ENCODE measurements at regions not wholly inside any gene's neighbourhood (a gene's known extent, or its start where the extent isn't known, plus 50 kb on each side); places are given as distances from the start of the nearest gene placed in this dataset.
"Not testable (repeated sequence)": the region's sequence is repeated elsewhere in the genome, so short reads cannot be mapped to it uniquely, and the experiment has no call there.

DNA sequence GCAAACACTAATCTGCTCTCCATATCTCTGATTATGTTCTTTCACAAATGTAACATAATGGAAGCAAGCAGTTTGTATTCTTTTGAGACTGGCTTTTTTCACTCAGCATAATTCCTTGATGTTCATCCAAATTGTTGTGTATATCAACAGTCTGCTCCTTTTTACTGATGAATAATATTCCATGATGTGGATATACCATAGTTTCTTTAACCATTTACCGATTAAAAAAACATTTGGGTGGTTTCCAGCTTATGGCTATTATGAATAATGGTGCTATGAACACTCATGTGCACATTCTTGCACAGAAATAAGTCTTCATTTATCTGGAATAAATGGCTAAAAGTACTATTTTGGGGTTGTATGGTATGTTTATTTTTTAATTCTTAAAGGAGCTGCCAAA, 708.9 kb downstream of the RFPL4B start:
- DNase-seq: no peak

GRCh38 chr6:113057567-113058053, 710.5 kb downstream of the RFPL4B start:
- DNase-seq: no peak

DNA sequence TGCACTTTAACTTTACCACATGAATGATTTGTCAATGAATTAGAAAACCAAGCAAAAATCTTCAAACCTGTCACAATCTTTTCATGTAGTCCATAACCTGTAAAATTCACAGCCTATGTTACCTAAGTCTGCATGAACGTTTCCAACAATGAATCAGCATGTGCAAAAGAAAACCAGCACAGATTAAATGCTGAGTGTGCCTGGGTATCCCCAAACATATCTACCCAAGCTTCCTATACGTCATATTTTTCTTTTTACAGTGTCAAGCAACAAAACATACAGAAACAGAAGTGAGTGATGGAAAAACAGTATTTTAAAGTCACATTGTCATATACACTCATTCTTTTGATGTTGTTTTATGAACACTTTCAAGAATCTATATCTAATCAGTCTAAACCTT, 713.5 kb downstream of the RFPL4B start:
- DNase-seq: no peak

GRCh38 chr6:113065611-113066010, 718.5 kb downstream of the RFPL4B start:
- DNase-seq: no peak

DNA sequence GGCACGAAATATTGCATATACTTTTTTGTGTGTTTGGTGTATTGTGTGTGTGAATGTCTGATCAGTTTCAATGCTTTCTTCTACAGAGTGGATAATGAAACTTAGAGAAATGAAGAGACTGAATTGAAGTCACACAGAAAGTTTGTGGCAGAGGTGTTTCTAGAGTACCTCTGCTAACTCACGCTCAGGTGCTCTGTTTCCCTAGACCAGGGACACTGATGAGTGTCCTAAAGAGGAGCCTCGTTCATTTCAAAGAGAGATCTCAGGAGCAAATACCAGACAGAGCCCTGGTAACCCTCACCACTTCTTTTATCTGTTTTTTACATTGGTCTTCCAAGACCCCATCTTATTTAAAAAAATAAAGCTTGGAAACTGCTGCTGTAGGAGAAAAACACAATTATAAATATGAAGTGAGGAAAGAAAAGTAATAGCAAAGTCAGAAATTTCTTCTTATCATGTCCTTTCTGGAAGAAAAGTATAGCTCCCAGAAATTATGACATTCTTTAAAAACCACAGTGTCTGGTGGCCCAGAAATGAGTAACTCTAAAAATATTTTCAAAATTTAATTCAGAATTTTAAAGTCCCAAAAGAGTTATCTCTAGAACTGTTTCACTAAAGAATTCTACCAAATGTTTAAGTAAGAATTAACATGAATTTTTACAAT, 720.6 kb downstream of the RFPL4B start:
- no peak for DNase-seq

DNA sequence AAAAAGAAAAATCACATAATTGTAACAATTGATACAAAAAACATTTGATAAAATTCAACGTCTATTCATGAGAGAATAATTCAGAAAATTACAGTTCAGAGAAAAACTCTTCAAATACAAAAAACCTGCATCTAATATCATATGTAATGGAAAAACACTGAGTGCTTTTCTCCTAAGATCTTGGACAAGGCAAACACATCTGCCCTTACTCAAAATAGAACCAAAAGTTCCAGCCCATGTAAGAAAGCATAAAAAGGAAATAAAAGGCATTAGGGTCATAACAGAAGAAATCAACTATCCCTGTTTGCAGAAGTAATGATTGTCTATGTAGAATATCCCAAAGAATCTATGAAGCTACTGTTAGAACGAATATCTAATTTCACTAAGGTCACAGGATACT, 721.4 kb downstream of the RFPL4B start:
- DNase-seq: no peak

- not testable (repeated sequence) for DNase-seq
These were observed 723.6 kb downstream of the RFPL4B start for GRCh38 chr6:113070681-113071080.

DNA sequence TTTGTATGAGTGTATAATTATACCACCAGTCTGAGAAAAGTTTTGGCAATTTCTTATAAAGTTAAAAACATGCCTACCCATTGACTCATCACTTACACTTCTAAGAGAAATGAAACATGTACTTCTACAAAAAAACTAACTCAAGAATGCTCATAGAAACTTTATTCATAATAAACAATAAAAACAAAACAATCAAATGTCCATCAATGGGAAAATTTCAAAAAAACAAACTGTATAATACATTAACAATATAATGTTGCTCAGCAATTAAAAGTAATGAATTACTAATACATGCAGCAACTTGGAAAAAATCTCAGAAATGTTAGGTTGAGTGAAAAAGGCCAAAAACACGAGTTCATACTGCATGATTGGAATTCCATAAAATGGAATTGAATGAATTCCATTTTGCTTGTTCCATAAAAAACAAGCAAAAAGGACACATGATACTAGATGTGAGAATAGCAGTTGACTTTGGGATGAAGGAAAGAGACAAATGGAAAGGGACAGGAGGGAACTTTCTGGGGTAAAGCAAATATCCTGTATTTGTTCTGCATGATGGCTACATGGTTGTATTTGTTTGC, 726.6 kb downstream of the RFPL4B start:
- DNase-seq: no peak

- DNase-seq: no peak
These were observed 729.0 kb downstream of the RFPL4B start for GRCh38 chr6:113076116-113076515.

GRCh38 chr6:113076816-113077215, 729.7 kb downstream of the RFPL4B start:
- DNase-seq: no peak

DNA sequence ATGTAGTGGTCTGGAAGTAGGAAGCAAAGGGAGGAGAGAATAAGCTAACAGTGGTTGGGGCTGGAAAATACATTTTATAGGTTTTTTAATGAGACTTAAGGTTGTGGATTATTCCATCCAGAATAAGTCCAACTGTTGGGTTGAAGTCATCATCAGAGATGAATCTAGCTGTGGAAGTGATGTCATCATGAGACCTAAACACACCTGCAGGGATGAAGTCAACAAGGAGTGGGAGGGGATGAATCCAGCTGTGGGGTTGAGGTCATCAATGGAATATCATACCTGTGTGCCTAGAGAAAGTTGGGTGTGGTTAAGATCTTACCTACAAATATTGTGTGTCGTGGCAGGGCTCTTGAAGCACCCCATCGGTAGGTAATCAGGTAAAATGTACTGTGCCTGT, 730.7 kb downstream of the RFPL4B start:
- DNase-seq: no peak

DNA sequence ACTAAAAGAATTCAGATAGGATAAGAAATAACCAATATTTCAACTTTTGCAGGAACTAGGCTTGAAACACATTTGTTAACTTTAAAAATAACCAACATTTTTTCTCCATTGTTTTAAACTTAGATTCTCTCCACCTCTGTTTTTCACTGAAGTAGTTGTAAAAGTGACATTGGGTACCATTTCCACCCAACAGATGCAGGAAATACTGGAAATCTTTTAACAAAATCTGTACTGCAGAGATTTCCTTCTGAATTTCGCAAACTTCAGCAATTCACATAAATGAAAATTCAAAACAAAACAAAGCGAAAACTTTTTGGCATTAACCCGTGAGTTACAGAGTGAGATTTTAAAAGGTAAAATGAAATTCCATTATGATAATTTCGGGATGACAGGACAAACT, 731.7 kb downstream of the RFPL4B start:
- DNase-seq: no peak

DNA sequence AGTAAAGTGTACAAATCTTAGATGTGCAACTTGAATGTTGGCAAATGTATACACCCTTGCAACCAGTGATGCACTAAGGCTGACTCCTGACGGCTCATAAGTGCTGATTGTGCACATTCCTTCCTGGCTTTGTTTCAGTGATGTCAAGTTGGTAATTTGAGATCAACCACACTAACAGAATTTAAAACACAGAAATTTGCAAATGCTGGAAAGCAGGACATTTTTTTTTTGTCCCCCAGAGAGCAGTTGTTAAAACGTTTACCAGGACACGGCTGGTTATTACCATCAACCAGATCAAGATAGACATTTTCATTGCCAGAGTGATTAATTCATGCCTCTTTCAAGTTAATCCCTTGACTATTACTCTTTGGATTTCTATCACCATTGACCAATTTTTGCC, 735.6 kb downstream of the RFPL4B start:
- no peak for DNase-seq

- DNase-seq: no peak
These were observed 736.8 kb downstream of the RFPL4B start for GRCh38 chr6:113083947-113084346.

DNA sequence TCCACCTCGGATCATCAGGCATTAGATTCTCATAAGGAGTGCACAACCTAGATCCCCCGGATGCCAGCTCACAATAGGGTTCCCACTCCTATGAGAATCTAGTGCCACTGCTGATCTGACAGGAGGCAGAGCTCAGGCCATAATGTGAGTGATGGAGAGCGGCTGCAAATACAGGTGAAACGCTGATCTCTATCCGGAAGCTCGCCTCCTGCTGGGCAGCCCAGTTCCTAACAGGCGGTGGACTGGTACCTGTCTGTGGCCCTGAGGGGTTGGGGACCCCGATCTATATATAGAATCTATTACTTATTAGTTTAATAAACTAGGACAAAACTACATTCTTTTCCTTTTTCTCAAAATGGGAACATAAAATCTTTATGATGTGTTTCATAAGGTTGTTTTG, 741.9 kb downstream of the RFPL4B start:
- no peak for DNase-seq

DNA sequence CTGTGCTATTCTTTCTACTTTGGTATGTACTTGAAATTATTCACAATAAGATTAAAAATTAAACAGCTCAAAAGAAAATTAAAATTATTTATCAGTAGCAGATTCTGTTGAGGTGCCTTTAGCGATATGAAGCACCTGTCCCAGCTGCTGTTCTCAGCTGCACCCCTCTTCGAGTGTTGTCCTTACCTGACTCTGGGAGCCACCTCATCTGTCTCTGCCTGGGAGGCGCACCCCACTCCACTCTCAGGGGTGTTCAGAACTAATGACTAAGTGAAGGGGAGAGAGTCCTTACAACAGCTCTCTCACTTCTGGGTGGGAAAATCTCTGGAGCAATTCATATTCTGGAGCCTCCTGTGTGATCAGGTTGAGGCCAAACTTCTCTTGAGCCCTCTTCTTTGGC, 745.7 kb downstream of the RFPL4B start:
- DNase-seq: no peak

DNA sequence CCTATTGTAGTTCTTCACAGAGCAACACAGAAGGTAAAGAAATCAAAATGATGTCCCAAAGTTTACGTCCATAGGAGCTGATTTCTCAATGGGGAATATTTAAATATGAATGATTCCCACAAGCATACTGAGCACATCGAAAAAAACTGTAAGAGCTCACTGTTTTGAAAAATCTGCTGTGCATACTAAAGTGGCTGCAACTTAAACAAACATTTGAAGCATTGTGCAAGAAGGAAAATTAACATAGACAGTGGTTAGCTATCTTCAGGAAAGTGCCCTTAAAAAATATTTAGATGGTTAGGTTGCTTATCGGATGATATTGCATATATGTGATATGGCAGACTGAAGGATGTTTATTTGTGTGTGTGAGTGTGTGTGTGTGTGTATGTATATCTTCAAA, 747.6 kb downstream of the RFPL4B start:
- no peak for DNase-seq

GRCh38 chr6:113095841-113096240, 748.7 kb downstream of the RFPL4B start:
- DNase-seq: no peak

DNA sequence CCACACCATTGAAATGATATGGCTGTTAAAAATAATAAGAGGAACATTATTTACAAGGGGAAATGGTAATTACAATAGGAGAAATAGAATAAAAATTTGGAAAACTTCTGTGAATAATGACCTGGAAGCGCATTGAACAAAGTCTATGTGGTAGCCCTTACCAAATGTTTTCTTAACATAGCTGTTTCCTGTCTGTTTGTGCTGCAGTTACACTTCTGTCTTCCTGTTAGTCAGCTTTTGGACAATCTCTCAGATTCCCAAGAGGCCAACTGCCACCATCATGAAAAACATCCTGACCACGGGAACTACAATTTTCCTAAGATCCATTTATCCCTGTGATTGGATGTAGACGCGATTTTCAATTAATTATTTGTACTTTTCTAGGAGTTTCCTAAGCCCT, 754.4 kb upstream of the MARCKS start:
- no peak for DNase-seq

- no peak for DNase-seq
These were observed 753.3 kb upstream of the MARCKS start for GRCh38 chr6:113103634-113104361.

GRCh38 chr6:113104541-113104940, 752.6 kb upstream of the MARCKS start:
- no peak for DNase-seq

DNA sequence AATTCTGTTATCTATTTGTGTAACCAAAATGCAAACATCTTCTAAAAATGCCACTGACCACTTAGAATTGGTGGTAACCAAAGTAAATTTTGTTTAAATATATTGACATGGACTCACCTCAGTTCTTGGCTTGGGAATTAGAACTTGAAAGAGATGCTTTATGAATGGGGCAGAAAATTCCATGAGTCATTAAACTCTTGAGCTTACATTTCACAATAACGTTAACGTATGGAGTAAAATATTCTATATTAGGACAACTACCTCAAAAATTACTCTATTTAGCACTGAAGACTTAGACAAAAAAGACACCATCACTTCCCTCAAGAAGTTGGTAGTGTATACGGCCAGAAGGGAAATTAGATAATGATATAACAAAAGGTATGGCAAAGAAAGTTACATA, 752.2 kb upstream of the MARCKS start:
- DNase-seq: no peak

DNA sequence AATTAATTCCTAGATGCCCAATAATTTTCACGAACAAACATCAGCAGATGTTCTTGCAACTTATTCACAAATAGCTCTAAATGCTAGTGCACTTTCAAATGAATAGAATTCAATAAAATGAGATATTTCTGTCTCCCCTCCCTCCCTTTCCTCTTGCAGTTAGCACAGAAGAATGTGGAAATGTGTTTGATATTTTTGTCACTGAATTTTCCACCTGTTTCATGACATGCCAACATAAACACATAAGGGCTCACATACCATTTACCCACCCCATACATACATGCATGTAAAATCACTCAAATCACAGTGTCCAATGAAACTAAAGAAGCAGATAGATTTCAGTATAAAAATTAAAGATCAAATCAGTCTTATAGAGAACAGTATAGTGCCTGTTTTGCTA, 746.9 kb upstream of the MARCKS start:
- DNase-seq: no peak

DNA sequence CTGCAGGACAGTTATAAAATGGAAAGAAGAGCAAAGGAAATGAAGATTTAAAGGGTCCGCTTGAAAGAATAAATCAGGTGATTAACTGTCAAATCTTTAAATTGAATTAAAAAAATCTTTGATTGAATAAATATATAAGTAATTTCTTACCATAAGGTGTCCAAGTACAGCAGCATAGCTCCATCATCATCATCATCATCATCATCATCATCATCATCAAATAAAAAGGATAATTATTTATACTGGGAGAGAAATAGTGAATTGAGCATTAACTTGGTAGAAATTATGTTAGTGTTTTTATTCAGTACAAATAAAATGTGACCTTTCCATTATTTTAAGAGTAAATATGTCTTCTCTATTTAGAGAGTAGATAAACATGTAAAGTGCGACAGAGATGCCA, 745.6 kb upstream of the MARCKS start:
- no peak for DNase-seq
